HEK293 (cell line): ENCODE measurements at regions not wholly inside any gene's neighbourhood (a gene's known extent, or its start where the extent isn't known, plus 50 kb on each side); places are given as distances from the start of the nearest gene placed in this dataset.

Source experiments
- ZNF138 ChIP-seq: fragments of 450-650 bp; formaldehyde crosslinking; IDR thresholded peaks from 2 replicates; pipeline ENCODE4 v1.5.1; 2016; ENCODE audit warnings: missing biosample characterization, missing genetic modification characterization, borderline replicate concordance
- TF ChIP-seq, protein P1 (sequence below): fragments of 450-650 bp; formaldehyde crosslinking; IDR thresholded peaks from 2 replicates; pipeline ENCODE4 v1.5.1; 2016; ENCODE audit warnings: missing biosample characterization, missing genetic modification characterization, low read depth
- TF ChIP-seq, protein P2 (sequence below): fragments of 450-650 bp; formaldehyde crosslinking; IDR thresholded peaks from 2 replicates; pipeline ENCODE4 v1.5.1; 2016; ENCODE audit warnings: missing biosample characterization, missing genetic modification characterization

DNA sequence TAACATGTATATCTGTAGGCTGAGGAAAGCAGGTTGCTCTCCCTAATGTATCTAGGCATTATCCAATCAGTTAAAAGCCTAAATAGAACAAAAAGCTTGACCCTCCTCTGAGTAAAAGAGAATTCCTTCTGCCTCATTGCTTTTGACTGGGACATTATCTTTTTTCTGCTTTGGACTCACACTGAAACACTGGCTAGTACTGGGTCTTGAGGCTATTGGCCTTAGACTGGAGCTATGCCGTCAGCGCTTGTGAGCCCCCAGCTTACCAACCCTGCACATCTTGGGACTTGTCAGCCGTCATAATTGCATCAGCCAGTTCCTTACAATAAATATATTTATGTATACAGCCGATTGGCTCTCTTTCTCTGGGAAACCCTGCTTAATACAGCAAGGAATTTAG is 206.8 kb upstream of the ARHGAP24 start:
- TF ChIP-seq ZNF138 (tag by site-specific recombination), result no peak
- TF ChIP-seq, protein P1, sequence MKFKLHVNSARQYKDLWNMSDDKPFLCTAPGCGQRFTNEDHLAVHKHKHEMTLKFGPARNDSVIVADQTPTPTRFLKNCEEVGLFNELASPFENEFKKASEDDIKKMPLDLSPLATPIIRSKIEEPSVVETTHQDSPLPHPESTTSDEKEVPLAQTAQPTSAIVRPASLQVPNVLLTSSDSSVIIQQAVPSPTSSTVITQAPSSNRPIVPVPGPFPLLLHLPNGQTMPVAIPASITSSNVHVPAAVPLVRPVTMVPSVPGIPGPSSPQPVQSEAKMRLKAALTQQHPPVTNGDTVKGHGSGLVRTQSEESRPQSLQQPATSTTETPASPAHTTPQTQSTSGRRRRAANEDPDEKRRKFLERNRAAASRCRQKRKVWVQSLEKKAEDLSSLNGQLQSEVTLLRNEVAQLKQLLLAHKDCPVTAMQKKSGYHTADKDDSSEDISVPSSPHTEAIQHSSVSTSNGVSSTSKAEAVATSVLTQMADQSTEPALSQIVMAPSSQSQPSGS (tag by site-specific recombination), result no peak
- TF ChIP-seq, protein P2, sequence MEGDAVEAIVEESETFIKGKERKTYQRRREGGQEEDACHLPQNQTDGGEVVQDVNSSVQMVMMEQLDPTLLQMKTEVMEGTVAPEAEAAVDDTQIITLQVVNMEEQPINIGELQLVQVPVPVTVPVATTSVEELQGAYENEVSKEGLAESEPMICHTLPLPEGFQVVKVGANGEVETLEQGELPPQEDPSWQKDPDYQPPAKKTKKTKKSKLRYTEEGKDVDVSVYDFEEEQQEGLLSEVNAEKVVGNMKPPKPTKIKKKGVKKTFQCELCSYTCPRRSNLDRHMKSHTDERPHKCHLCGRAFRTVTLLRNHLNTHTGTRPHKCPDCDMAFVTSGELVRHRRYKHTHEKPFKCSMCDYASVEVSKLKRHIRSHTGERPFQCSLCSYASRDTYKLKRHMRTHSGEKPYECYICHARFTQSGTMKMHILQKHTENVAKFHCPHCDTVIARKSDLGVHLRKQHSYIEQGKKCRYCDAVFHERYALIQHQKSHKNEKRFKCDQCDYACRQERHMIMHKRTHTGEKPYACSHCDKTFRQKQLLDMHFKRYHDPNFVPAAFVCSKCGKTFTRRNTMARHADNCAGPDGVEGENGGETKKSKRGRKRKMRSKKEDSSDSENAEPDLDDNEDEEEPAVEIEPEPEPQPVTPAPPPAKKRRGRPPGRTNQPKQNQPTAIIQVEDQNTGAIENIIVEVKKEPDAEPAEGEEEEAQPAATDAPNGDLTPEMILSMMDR (tag by site-specific recombination), result no peak
